Retinal pigment epithelial cell (primary cell): ENCODE measurements at regions not wholly inside any gene's neighbourhood (a gene's known extent, or its start where the extent isn't known, plus 50 kb on each side); places are given as distances from the start of the nearest gene placed in this dataset.

Experiments
- DNase-seq: peaks from one replicate; pipeline ENCODE4 v3.0.0-alpha.2; 2010; ENCODE audit warnings: low read depth
- H3K4me3 ChIP-seq: 2 replicates; pipeline ENCODE4 v1.5.1; 2011; ENCODE audit warnings: mild to moderate bottlenecking, low read length, control low read depth, moderate library complexity
- CTCF ChIP-seq: conservative IDR thresholded peaks from 2 replicates; pipeline ENCODE4 v1.5.1; 2011; ENCODE audit warnings: low read depth, low read length, control low read depth, inconsistent platforms

- no peak overlapping the region for H3K4me3 ChIP-seq
- DNase-seq: no peak
- no peak for TF ChIP-seq CTCF
These were observed 50.3 kb upstream of the TCF12 start for GRCh38 chr15:56868170-56868569.

GRCh38 chr15:56866803-56867202, 51.6 kb upstream of the TCF12 start:
- DNase-seq: no peak
- H3K4me3 ChIP-seq: no peak overlapping the region
- no peak for TF ChIP-seq CTCF

- no peak overlapping the region for H3K4me3 ChIP-seq
- TF ChIP-seq CTCF: no peak
These were observed 60.6 kb upstream of the TCF12 start for GRCh38 chr15:56857828-56858227.

GRCh38 chr15:56856934-56857333, 61.5 kb upstream of the TCF12 start:
- no peak for TF ChIP-seq CTCF
- no peak for DNase-seq
- H3K4me3 ChIP-seq: no peak overlapping the region

More at GRCh38 chr15:56857828-56858227, 60.6 kb upstream of the TCF12 start:
- no peak for DNase-seq

GRCh38 chr15:56844892-56845291, 73.6 kb upstream of the TCF12 start:
- no peak overlapping the region for H3K4me3 ChIP-seq
- no peak for DNase-seq
- no peak for TF ChIP-seq CTCF

- no peak for DNase-seq
- no peak for TF ChIP-seq CTCF
- H3K4me3 ChIP-seq: no peak overlapping the region
These were observed 74.0 kb upstream of the TCF12 start for GRCh38 chr15:56844471-56844870.

GRCh38 chr15:56839641-56840040, 78.8 kb upstream of the TCF12 start:
- no peak overlapping the region for H3K4me3 ChIP-seq
- no peak for TF ChIP-seq CTCF
- no peak for DNase-seq
